Activated CD8-positive, alpha-beta T cell treated with anti-CD3 and anti-CD28 coated beads, Interleukin-2, amount 10 ng/mL, durations not matched to agents 7 days and 5 days (primary cell): ENCODE measurements at regions not wholly inside any gene's neighbourhood (a gene's known extent, or its start where the extent isn't known, plus 50 kb on each side); places are given as distances from the start of the nearest gene placed in this dataset.

Experiments used
- ATAC-seq: fragments of 150-1000 bp; cut with Tn5 transposase; one replicate; pipeline ENCODE4 v1.10.0; 2021; ENCODE audit warnings: moderate library complexity
- CTCF ChIA-PET: fragments of 350-600 bp; sonication (Branson Sonifier 250); formaldehyde crosslinking; loops from one replicate; lab custom pipeline; 2021; ENCODE audit warnings: antibody characterized with exemption; lab: Charles Lee
- POLR2A ChIA-PET: fragments of 350-600 bp; sonication (Branson Sonifier 250); formaldehyde crosslinking; loops from one replicate; lab custom pipeline; 2021; ENCODE audit warnings: antibody characterized with exemption; lab: Charles Lee
- DNase-seq: peaks from one replicate; pipeline ENCODE4 v3.0.0-alpha.2; 2020
- H3K27ac Mint-ChIP-seq: one replicate; pipeline ENCODE4 v1.8.0; 2021; ENCODE audit warnings: mild to moderate bottlenecking, mixed read lengths
- H3K27me3 Mint-ChIP-seq: one replicate; pipeline ENCODE4 v1.8.0; 2021; ENCODE audit warnings: low read depth, mixed read lengths
- H3K36me3 Mint-ChIP-seq: one replicate; pipeline ENCODE4 v1.8.0; 2021; ENCODE audit warnings: low read depth, mixed read lengths
- H3K4me1 Mint-ChIP-seq: one replicate; pipeline ENCODE4 v1.8.0; 2021; ENCODE audit warnings: low read depth, mixed read lengths
- H3K4me3 Mint-ChIP-seq: one replicate; pipeline ENCODE4 v1.8.0; 2021; ENCODE audit warnings: mild to moderate bottlenecking, mixed read lengths
- H3K9me3 Mint-ChIP-seq: one replicate; pipeline ENCODE4 v1.8.0; 2022; ENCODE audit warnings: mixed read lengths; ENCODE audit not compliant: insufficient read depth

- ChIA-PET CTCF (no interaction called here), POLR2A (no interaction called here)
- DNase-seq (no peak), ATAC-seq (no peak)
- Mint-ChIP-seq H3K27ac (no peak overlapping the region), H3K36me3 (no peaks in the 10 kb centered on the region), H3K4me1 (no peaks in the 10 kb centered on the region), H3K4me3 (no peak overlapping the region), H3K9me3 (no peaks in the 10 kb centered on the region), H3K27me3 (no peaks in the 10 kb centered on the region)
Observed at GRCh38 chr2:189274361-189274760, 94.8 kb upstream of the COL5A2 start.

DNA sequence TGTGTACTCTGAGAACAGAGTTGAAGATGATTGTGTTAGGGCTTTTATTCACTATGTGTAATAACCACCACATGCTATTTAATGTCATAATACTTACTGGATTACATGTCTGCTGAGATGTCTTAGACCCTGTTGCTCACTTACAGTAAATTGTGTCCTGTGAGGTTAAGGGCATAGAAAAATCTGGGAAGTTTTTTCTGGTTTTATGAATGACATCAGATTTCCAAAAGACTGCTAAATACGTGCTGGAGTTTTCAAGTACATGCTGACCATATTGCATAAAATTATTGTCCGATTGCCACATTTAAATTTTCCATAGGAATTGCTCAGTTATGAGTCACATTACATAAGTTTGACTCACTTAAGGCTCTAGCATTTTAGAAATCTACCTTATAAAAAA lies 96.7 kb upstream of the COL5A2 start:
- H3K36me3 Mint-ChIP-seq, result no peaks in the 10 kb centered on the region
- DNase-seq, result no peak
- no peak overlapping the region for H3K27ac Mint-ChIP-seq
- no peaks in the 10 kb centered on the region for H3K27me3 Mint-ChIP-seq
- ChIA-PET CTCF (interaction anchor here (1.0 kb wide), 1 partner anchor 134 kb away, joined by 3 read pairs; no protein-coding TSS in a partner anchor), POLR2A (no interaction called here)
- ATAC-seq, result no peak
- no peaks in the 10 kb centered on the region for H3K9me3 Mint-ChIP-seq
- no peak overlapping the region for H3K4me3 Mint-ChIP-seq
- no peaks in the 10 kb centered on the region for H3K4me1 Mint-ChIP-seq

- ATAC-seq (no peak), DNase-seq (no peak)
- Mint-ChIP-seq H3K4me1 (peaks cover 3% of the 10 kb centered on the region), H3K36me3 (no peaks in the 10 kb centered on the region), H3K27me3 (no peaks in the 10 kb centered on the region), H3K4me3 (no peak overlapping the region), H3K9me3 (no peaks in the 10 kb centered on the region), H3K27ac (no peak overlapping the region)
- ChIA-PET CTCF (no interaction called here), POLR2A (no interaction called here)
Observed at GRCh38 chr2:189281201-189281600, 101.6 kb upstream of the COL5A2 start.

DNA sequence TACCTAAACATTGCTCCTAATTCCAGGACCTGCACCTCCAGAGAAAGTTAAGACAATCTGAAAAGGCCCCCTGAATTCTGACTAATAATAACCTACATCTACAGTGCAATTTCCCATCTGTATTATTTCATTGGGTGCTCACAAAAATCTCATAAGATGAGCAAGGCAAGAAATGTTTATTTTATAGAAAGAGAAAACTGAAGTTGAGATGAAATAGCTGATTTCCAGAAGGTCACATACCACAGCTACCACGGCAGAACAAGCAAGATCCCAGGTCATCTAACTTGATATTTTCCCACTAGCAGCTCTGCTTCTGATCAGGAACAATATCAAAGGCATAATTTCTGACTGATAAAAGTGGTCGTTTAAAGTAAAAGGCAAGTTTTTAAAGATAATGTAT lies 105.8 kb upstream of the COL5A2 start:
- DNase-seq (no peak), ATAC-seq (no peak)
- no peak overlapping the region for H3K4me3 Mint-ChIP-seq
- POLR2A ChIA-PET, result no interaction called here
- H3K27ac Mint-ChIP-seq, result no peak overlapping the region
- H3K36me3 Mint-ChIP-seq, result no peaks in the 10 kb centered on the region
- CTCF ChIA-PET, result interaction anchor here (3.7 kb wide), 1 partner anchor 142 kb away, joined by 42 read pairs; no protein-coding TSS in a partner anchor
- no peaks in the 10 kb centered on the region for H3K27me3 Mint-ChIP-seq
- H3K9me3 Mint-ChIP-seq, result peaks cover 8% of the 10 kb centered on the region
- H3K4me1 Mint-ChIP-seq, result peaks cover 12% of the 10 kb centered on the region

DNA sequence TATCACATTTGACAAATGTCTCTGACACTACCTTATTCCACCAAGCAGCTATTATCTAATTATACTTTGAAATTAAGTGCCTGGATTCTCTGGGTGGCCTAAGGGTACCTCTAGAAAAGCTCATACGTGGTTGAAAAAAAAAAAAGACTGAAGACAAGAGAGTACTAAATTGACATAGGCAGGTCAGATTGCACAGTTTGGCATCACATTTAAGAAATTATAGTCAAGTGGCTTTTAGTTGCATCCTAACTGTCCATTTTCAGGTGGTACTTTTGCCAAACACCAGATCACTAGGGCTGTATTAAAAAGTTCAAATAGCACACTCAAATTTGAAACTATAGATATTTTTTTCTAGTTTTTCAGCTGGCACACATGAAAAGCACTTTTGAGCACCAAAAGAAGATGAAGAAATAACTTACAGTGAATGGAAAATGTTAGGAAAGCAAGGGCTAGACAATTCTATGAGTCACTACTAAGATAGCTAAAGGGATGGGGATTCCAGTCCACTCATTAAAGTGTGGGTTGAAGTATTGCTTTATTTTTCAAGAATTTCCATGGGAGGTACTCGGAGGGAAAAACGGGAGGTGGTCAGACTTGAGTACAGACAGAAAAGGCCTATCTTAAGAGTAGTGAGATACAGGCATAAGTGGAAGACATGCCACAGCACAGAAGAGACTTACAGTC lies 106.5 kb upstream of the COL5A2 start:
- Mint-ChIP-seq H3K36me3 (no peaks in the 10 kb centered on the region), H3K4me1 (peaks cover 12% of the 10 kb centered on the region), H3K27me3 (no peaks in the 10 kb centered on the region), H3K9me3 (peaks cover 10% of the 10 kb centered on the region), H3K27ac (no peak overlapping the region), H3K4me3 (no peak overlapping the region)
- ChIA-PET POLR2A (no interaction called here), CTCF (interaction anchor here (3.7 kb wide), 1 partner anchor 143 kb away, joined by 42 read pairs; no protein-coding TSS in a partner anchor)
- no peak for DNase-seq
- no peak for ATAC-seq

DNA sequence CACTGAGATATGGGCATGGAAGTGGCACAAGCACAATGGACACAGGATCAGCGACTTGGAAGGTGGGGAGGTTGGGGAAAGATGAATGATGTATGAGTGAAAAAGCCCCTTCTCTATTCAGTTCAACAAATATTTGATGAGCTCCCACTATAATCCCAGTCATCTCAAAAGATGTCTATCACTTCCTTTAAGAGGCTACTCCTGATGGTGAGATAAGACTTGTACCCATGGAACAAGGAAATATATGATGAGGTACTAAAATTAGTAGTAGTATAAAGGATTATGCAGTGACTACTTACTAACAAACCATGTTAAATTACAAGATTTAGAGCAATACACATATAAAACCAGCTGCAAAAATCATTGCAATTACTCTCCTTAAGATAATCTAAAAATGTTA lies 107.8 kb upstream of the COL5A2 start:
- H3K4me1 Mint-ChIP-seq, result peaks cover 15% of the 10 kb centered on the region
- H3K27me3 Mint-ChIP-seq, result no peaks in the 10 kb centered on the region
- DNase-seq, result no peak
- ChIA-PET CTCF (interaction anchor here (0.8 to 3.7 kb wide), 16 partner anchors 10 to 195 kb away, joined by 3 to 42 read pairs (median 3); no protein-coding TSS in a partner anchor), POLR2A (no interaction called here)
- peaks cover 19% of the 10 kb centered on the region for H3K9me3 Mint-ChIP-seq
- ATAC-seq, result no peak
- peaks cover 2% of the 10 kb centered on the region for H3K36me3 Mint-ChIP-seq
- H3K4me3 Mint-ChIP-seq, result no peak overlapping the region
- H3K27ac Mint-ChIP-seq, result no peak overlapping the region

GRCh38 chr2:189287982-189288521 lies 108.5 kb upstream of the COL5A2 start:
- ChIA-PET POLR2A (no interaction called here), CTCF (interaction anchor here (0.8 to 3.7 kb wide), 19 partner anchors 9 to 196 kb away, joined by 3 to 42 read pairs (median 3); no protein-coding TSS in a partner anchor)
- H3K27me3 Mint-ChIP-seq, result no peaks in the 10 kb centered on the region
- peaks cover 5% of the 10 kb centered on the region for H3K36me3 Mint-ChIP-seq
- no peak overlapping the region for H3K4me3 Mint-ChIP-seq
- no peak overlapping the region for H3K27ac Mint-ChIP-seq
- peaks cover 19% of the 10 kb centered on the region for H3K9me3 Mint-ChIP-seq
- DNase-seq, result no peak
- peaks cover 15% of the 10 kb centered on the region for H3K4me1 Mint-ChIP-seq
- peak; percentile 70 for ATAC-seq

DNA sequence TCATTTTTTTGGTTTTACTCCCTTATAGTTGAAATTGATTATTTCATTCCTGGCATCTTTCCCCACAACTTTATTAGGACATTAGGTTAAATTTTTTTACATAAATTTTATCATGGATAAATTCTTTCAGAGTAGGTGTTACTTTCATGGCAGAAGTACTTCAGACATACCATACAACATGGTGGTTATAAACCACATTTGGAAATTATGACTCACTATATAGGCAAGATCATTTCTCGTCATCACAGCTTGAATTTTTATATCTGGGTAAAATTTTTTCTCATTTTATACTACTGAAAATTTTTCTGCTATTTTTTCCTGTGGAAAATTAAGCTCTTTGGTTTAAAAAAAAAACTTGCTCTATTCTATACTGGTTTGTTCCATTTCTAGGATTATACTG lies 111.9 kb upstream of the COL5A2 start:
- Mint-ChIP-seq H3K36me3 (peaks cover 12% of the 10 kb centered on the region), H3K27me3 (no peaks in the 10 kb centered on the region), H3K27ac (no peak overlapping the region), H3K9me3 (peaks cover 26% of the 10 kb centered on the region), H3K4me3 (no peak overlapping the region), H3K4me1 (peaks cover 22% of the 10 kb centered on the region)
- ChIA-PET POLR2A (interaction anchor here (0.8 kb wide), 1 partner anchor 12 kb away, joined by 3 read pairs; no protein-coding TSS in a partner anchor), CTCF (interaction anchor here (0.9 kb wide), 1 partner anchor 149 kb away, joined by 3 read pairs; no protein-coding TSS in a partner anchor)
- peak; percentile 36 for ATAC-seq
- DNase-seq, result no peak

- no peak for DNase-seq
- Mint-ChIP-seq H3K4me1 (peaks cover 27% of the 10 kb centered on the region), H3K4me3 (no peak overlapping the region), H3K36me3 (peaks cover 20% of the 10 kb centered on the region), H3K27me3 (no peaks in the 10 kb centered on the region), H3K9me3 (peaks cover 31% of the 10 kb centered on the region), H3K27ac (no peak overlapping the region)
- ChIA-PET CTCF (no interaction called here), POLR2A (no interaction called here)
- ATAC-seq, result no peak
Observed at GRCh38 chr2:189293164-189293563, 113.6 kb upstream of the COL5A2 start.

DNA sequence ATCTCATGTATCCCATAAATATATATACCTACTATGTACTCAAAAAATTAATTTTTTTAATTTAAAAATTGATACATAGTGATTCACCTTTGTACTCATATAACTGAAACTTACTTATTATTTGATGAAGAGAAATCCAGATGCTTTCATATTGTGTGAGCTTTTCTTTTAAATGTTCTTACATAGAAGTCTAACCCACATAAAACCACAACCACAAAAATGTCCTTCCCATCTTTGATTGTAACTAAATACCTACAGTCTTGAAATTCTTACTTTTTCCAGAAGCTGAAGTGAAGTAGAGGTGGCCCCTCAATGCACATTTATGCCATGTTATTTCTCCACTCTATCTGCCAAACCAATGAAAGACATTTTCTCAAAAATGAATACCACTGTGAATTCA lies 117.9 kb upstream of the COL5A2 start:
- Mint-ChIP-seq H3K9me3 (peaks cover 12% of the 10 kb centered on the region), H3K27me3 (no peaks in the 10 kb centered on the region), H3K4me3 (no peak overlapping the region), H3K36me3 (peaks cover 45% of the 10 kb centered on the region), H3K4me1 (peaks cover 62% of the 10 kb centered on the region), H3K27ac (peak overlapping the region; percentile 60)
- POLR2A ChIA-PET, result no interaction called here
- CTCF ChIA-PET, result interaction anchor here (1.3 to 2.5 kb wide), 2 partner anchors 10 to 154 kb away, joined by 4 to 9 read pairs; no protein-coding TSS in a partner anchor
- ATAC-seq (no peak), DNase-seq (no peak)

- no peak for DNase-seq
- no peaks in the 10 kb centered on the region for H3K27me3 Mint-ChIP-seq
- H3K36me3 Mint-ChIP-seq, result peaks cover 48% of the 10 kb centered on the region
- H3K4me3 Mint-ChIP-seq, result no peak overlapping the region
- H3K9me3 Mint-ChIP-seq, result peaks cover 12% of the 10 kb centered on the region
- POLR2A ChIA-PET, result no interaction called here
- no peak for ATAC-seq
- CTCF ChIA-PET, result interaction anchor here (0.8 to 2.5 kb wide), 3 partner anchors 10 to 155 kb away, joined by 3 to 9 read pairs (median 4); no protein-coding TSS in a partner anchor
- peaks cover 67% of the 10 kb centered on the region for H3K4me1 Mint-ChIP-seq
- peak overlapping the region; percentile 78 for H3K27ac Mint-ChIP-seq
Observed at GRCh38 chr2:189298038-189298437, 118.5 kb upstream of the COL5A2 start.

DNA sequence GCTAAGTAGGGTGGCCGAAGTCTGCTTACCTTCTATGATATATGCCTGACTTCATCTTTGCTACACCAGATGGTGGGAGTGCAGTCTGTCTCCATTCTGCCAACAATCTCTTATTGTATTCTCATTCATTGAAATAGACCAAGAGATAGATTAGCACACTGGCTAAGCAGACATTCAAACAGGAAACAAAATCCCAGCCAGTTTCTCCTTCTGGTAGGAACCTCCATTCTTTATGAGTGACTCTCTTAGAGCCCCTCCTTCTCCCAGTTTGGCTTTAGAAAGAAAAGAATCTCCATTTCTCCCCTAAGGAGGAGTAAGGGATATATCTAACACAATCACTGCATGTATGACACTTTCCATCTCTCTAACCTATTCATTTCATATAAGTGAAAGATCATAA lies 118.9 kb upstream of the COL5A2 start:
- DNase-seq (no peak), ATAC-seq (no peak)
- POLR2A ChIA-PET, result no interaction called here
- CTCF ChIA-PET, result interaction anchor here (0.8 to 2.5 kb wide), 2 partner anchors 11 to 14 kb away, joined by 3 to 9 read pairs; no protein-coding TSS in a partner anchor
- Mint-ChIP-seq H3K27ac (peak overlapping the region; percentile 78), H3K4me3 (no peak overlapping the region), H3K9me3 (peaks cover 9% of the 10 kb centered on the region), H3K4me1 (peaks cover 72% of the 10 kb centered on the region), H3K36me3 (peaks cover 51% of the 10 kb centered on the region), H3K27me3 (no peaks in the 10 kb centered on the region)
